Mesenchymal stem cell (in vitro differentiated cells and primary cell): ENCODE measurements at regions not wholly inside any gene's neighbourhood (a gene's known extent, or its start where the extent isn't known, plus 50 kb on each side); places are given as distances from the start of the nearest gene placed in this dataset.

Experiments
- DNase-seq: peaks from one replicate; pipeline ENCODE4 v3.0.0-alpha.2; 2013
- H2AFZ ChIP-seq: one replicate; pipeline ENCODE4 v1.6.1; 2013; ENCODE audit warnings: low read depth, mild to moderate bottlenecking, control low read depth, inconsistent platforms, low read length, moderate library complexity
- H2AK5ac ChIP-seq: 2 replicates; pipeline ENCODE4 v1.6.1; 2013; ENCODE audit warnings: low read length, moderate library complexity, mild to moderate bottlenecking, inconsistent platforms; ENCODE audit not compliant: severe bottlenecking
- H2BK120ac ChIP-seq: one replicate; pipeline ENCODE4 v1.6.1; 2013; ENCODE audit warnings: low read depth, mild to moderate bottlenecking, inconsistent platforms, low read length, moderate library complexity
- H2BK12ac ChIP-seq, 2 experiments: one replicate each; pipeline ENCODE4 v1.6.1; 2013; ENCODE audit warnings: inconsistent platforms in 2 of 2, low read length in 2 of 2, mild to moderate bottlenecking in 2 of 2, moderate library complexity in 2 of 2, control low read depth in 1 of 2
- H2BK15ac ChIP-seq: one replicate; pipeline ENCODE4 v1.6.1; 2013; ENCODE audit warnings: mild to moderate bottlenecking, low read depth, inconsistent platforms; ENCODE audit not compliant: poor library complexity, severe bottlenecking
- H2BK5ac ChIP-seq: 2 replicates; pipeline ENCODE4 v1.6.1; 2013; ENCODE audit warnings: low read depth, mild to moderate bottlenecking, low read length, control low read depth, inconsistent platforms; ENCODE audit not compliant: poor library complexity, severe bottlenecking
- H3K14ac ChIP-seq, 2 experiments: one replicate each; pipeline ENCODE4 v1.6.1; 2013; ENCODE audit warnings: inconsistent platforms in 2 of 2, low read length in 2 of 2, control low read depth in 1 of 2, mild to moderate bottlenecking in 1 of 2, moderate library complexity in 1 of 2
- H3K18ac ChIP-seq, 2 experiments: one replicate each; pipeline ENCODE4 v1.6.1; 2013; ENCODE audit warnings: inconsistent platforms in 2 of 2, low read length in 2 of 2, control low read depth in 1 of 2, low read depth in 1 of 2, mild to moderate bottlenecking in 1 of 2
- H3K23ac ChIP-seq, 2 experiments: one replicate each; pipeline ENCODE4 v1.6.1; 2013; ENCODE audit warnings: inconsistent platforms in 2 of 2, low read length in 2 of 2, mild to moderate bottlenecking in 2 of 2, moderate library complexity in 2 of 2, control low read depth in 1 of 2
- H3K27ac ChIP-seq: 2 replicates; pipeline ENCODE4 v1.5.1; 2013; ENCODE audit warnings: mild to moderate bottlenecking, moderate library complexity, low read length, control low read depth, inconsistent platforms; ENCODE audit not compliant: poor library complexity, severe bottlenecking
- H3K27me3 ChIP-seq, 2 experiments: 2 replicates each; pipeline versions ENCODE4 v1.6.1 to v1.7.0; 2013; ENCODE audit warnings: low read length in 2 of 2, mild to moderate bottlenecking in 2 of 2, moderate library complexity in 2 of 2, control low read depth in 1 of 2, inconsistent platforms in 1 of 2; ENCODE audit not compliant: control insufficient read depth in 1 of 2, insufficient read depth in 1 of 2
- H3K36me3 ChIP-seq, 2 experiments: 2 replicates each; pipeline versions ENCODE4 v1.6.1 to v1.7.0; 2013; ENCODE audit warnings: low read length in 2 of 2, control low read depth in 1 of 2, inconsistent platforms in 1 of 2, low read depth in 1 of 2, mild to moderate bottlenecking in 1 of 2; ENCODE audit not compliant: insufficient read depth in 2 of 2, control insufficient read depth in 1 of 2
- H3K4ac ChIP-seq, 2 experiments: one replicate each; pipeline ENCODE4 v1.6.1; 2013; ENCODE audit warnings: inconsistent platforms in 2 of 2, low read length in 2 of 2, mild to moderate bottlenecking in 2 of 2, moderate library complexity in 2 of 2, control low read depth in 1 of 2, low read depth in 1 of 2
- H3K4me1 ChIP-seq: 2 replicates; pipeline ENCODE4 v1.6.1; 2013; ENCODE audit warnings: low read depth, low read length, control low read depth; ENCODE audit not compliant: control insufficient read depth, insufficient read depth
- H3K4me2 ChIP-seq: 2 replicates; pipeline ENCODE4 v1.6.1; 2013; ENCODE audit warnings: low read length, mild to moderate bottlenecking, inconsistent platforms; ENCODE audit not compliant: poor library complexity, severe bottlenecking
- H3K4me3 ChIP-seq, 2 experiments: 2 replicates each; pipeline versions ENCODE4 v1.5.1 to v1.7.0; 2013; ENCODE audit warnings: low read length in 2 of 2, mild to moderate bottlenecking in 2 of 2, control low read depth in 1 of 2, low read depth in 1 of 2; ENCODE audit not compliant: insufficient read depth in 1 of 2
- H3K79me1 ChIP-seq: replicated peaks from 2 replicates; pipeline ENCODE4 v1.6.1; 2013; ENCODE audit warnings: mild to moderate bottlenecking, control low read depth, low read length, inconsistent platforms; ENCODE audit not compliant: poor library complexity, severe bottlenecking
- H3K9ac ChIP-seq: 2 replicates; pipeline ENCODE4 v1.7.0; 2013; ENCODE audit warnings: mild to moderate bottlenecking, low read length, moderate library complexity
- H3K9me3 ChIP-seq: 2 replicates; pipeline ENCODE4 v1.7.0; 2013; ENCODE audit warnings: mild to moderate bottlenecking, low read length; ENCODE audit not compliant: control insufficient read depth
- H4K8ac ChIP-seq: one replicate; pipeline ENCODE4 v1.6.1; 2013; ENCODE audit warnings: inconsistent platforms, mild to moderate bottlenecking, low read length, moderate library complexity
- H4K91ac ChIP-seq: one replicate; pipeline ENCODE4 v1.6.1; 2013; ENCODE audit warnings: mild to moderate bottlenecking, low read length, inconsistent platforms
- WGBS: methylation state at CpG from one replicate; pipeline ENCODE4 v1.1.7; 2013; ENCODE audit warnings: mixed read lengths; 5-methylcytosine and 5-hydroxymethylcytosine counted together

DNA sequence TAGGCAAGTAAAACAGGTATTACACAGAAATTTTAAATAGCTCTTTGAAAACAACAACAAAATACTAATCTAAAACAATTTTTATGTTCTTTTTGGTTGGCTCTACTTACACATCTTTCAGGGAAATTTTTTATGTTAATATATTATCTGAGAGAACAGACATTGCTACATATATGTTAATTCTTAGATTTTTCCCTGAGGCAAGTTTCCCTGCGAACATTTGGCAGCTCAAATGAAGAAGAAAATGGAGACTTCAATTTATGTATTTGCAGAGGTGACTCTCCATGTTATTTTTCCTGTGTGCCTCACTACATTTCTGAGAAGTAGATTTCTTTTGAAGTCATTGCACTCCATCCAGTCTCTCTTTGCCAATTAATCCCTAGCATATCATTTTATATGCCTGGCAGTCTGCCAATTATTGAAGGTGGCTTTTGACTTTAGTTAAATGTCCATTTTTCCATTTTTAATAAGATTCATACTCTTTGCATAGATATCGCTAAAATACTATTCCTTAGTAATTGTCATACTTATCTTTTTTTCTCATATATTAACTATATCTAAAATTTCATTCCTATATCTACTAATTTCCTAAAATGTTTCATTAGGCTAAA lies 908.2 kb upstream of the CDH10 start:
- H3K27ac ChIP-seq, result no peak overlapping the region
- H3K14ac ChIP-seq, result no peak overlapping the region
- no peak overlapping the region for H4K8ac ChIP-seq
- DNase-seq, result no peak
- H2BK120ac ChIP-seq, result no peak overlapping the region
- no peak overlapping the region for H2AFZ ChIP-seq
- no peaks in the 10 kb centered on the region for H3K9me3 ChIP-seq
- no peak overlapping the region for H3K4me3 ChIP-seq
- no peak overlapping the region for H2AK5ac ChIP-seq
- no peak overlapping the region for H2BK12ac ChIP-seq
- H3K79me1 ChIP-seq, result no peaks in the 10 kb centered on the region
- no peaks in the 10 kb centered on the region for H3K4me1 ChIP-seq
- H3K27me3 ChIP-seq, result no peaks in the 10 kb centered on the region
- no peak overlapping the region for H2BK15ac ChIP-seq
- no peak overlapping the region for H3K4ac ChIP-seq
- WGBS, result no CpG with 5 or more reads among the region's 2 CpGs
- H3K4me2 ChIP-seq, result no peak overlapping the region
- H4K91ac ChIP-seq, result no peak overlapping the region
- no peak overlapping the region for H3K9ac ChIP-seq
- H3K18ac ChIP-seq, result no peak overlapping the region
- no peak overlapping the region for H3K23ac ChIP-seq
- no peak overlapping the region for H2BK5ac ChIP-seq
- no peaks in the 10 kb centered on the region for H3K36me3 ChIP-seq

DNA sequence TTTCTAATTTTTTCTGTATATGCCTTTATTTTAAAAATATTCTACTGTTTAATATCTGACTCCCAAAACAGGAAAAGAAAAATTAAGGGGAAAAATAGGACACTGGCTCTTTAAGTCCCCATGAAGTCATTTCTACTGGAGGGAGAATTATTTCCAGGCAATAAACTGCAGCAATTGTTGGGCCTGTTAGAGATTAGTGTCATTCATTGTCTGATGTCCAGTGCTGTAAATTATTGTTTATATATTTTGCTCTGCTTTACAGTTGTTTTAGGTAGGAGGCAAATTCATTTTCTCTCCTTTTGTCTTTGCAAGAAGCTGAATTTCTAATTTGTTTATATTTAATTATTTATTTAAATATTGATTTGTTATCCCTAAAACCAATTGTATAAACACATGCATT lies 906.0 kb upstream of the CDH10 start:
- Histone ChIP-seq H3K4ac (no peak overlapping the region), H2AK5ac (no peak overlapping the region), H3K9ac (no peak overlapping the region), H4K91ac (no peak overlapping the region), H2BK15ac (no peak overlapping the region), H2AFZ (no peak overlapping the region), H2BK5ac (no peak overlapping the region), H3K18ac (no peak overlapping the region), H3K36me3 (no peaks in the 10 kb centered on the region), H3K4me2 (no peak overlapping the region), H3K27ac (no peak overlapping the region), H2BK12ac (no peak overlapping the region), H2BK120ac (no peak overlapping the region), H3K4me1 (no peaks in the 10 kb centered on the region), H3K23ac (no peak overlapping the region), H3K4me3 (no peak overlapping the region), H3K14ac (no peak overlapping the region), H3K9me3 (no peaks in the 10 kb centered on the region), H3K79me1 (no peaks in the 10 kb centered on the region), H3K27me3 (no peaks in the 10 kb centered on the region), H4K8ac (no peak overlapping the region)
- DNase-seq, result no peak

- Histone ChIP-seq H4K8ac (no peak overlapping the region), H2BK15ac (no peak overlapping the region), H2BK120ac (no peak overlapping the region), H3K9ac (no peak overlapping the region), H3K27me3 (no peaks in the 10 kb centered on the region), H3K36me3 (no peaks in the 10 kb centered on the region), H3K4me2 (no peak overlapping the region), H3K18ac (peak overlapping the region in 1 of 2 experiments; percentile 54), H3K9me3 (no peaks in the 10 kb centered on the region), H3K4ac (no peak overlapping the region), H4K91ac (no peak overlapping the region), H2AK5ac (no peak overlapping the region), H2BK12ac (no peak overlapping the region), H3K27ac (no peak overlapping the region), H2BK5ac (no peak overlapping the region), H3K14ac (no peak overlapping the region), H3K4me3 (no peak overlapping the region), H3K4me1 (peaks cover 1% of the 10 kb centered on the region), H2AFZ (no peak overlapping the region), H3K79me1 (no peaks in the 10 kb centered on the region), H3K23ac (no peak overlapping the region)
- DNase-seq, result peak; percentile 58
- WGBS, result 35% methylated on average over 6 of the region's 6 CpGs
Observed at GRCh38 chr5:25544652-25545249, 900.0 kb upstream of the CDH10 start.

GRCh38 chr5:25540628-25541027 lies 895.9 kb upstream of the CDH10 start:
- no peak overlapping the region for H3K4me2 ChIP-seq
- no peak overlapping the region for H3K27ac ChIP-seq
- peak; percentile 73 for DNase-seq
- H3K4me1 ChIP-seq, result peaks cover 1% of the 10 kb centered on the region
- H3K27me3 ChIP-seq, result no peaks in the 10 kb centered on the region
- no peak overlapping the region for H3K18ac ChIP-seq
- no peak overlapping the region for H2BK12ac ChIP-seq
- H2AK5ac ChIP-seq, result no peak overlapping the region
- H4K91ac ChIP-seq, result no peak overlapping the region
- H3K9me3 ChIP-seq, result no peaks in the 10 kb centered on the region
- no peaks in the 10 kb centered on the region for H3K79me1 ChIP-seq
- H3K14ac ChIP-seq, result no peak overlapping the region
- H3K23ac ChIP-seq, result no peak overlapping the region
- no peak overlapping the region for H3K4me3 ChIP-seq
- no peak overlapping the region for H2BK120ac ChIP-seq
- H4K8ac ChIP-seq, result no peak overlapping the region
- no peak overlapping the region for H2BK15ac ChIP-seq
- H3K4ac ChIP-seq, result no peak overlapping the region
- no peaks in the 10 kb centered on the region for H3K36me3 ChIP-seq
- H3K9ac ChIP-seq, result no peak overlapping the region
- WGBS, result no CpG with 5 or more reads among the region's 2 CpGs
- H2AFZ ChIP-seq, result no peak overlapping the region
- no peak overlapping the region for H2BK5ac ChIP-seq
